ENCODE measurements at regions not wholly inside any gene's neighbourhood (a gene's known extent, or its start where the extent isn't known, plus 50 kb on each side); places are given as distances from the start of the nearest gene placed in this dataset.

GRCh38 chr18:43484710-43485109 lies 207.4 kb upstream of the SYT4 start:
- H3K4me1 ChIP-seq (ENCODE audit: control insufficient read depth in 1 of 2, low read depth in 2 of 2): no peaks in the 10 kb centered on the region
- ATAC-seq (ENCODE audit: insufficient number of reproducible peaks, low FRiP score, low read depth) (no peak), DNase-seq (ENCODE audit: low spot score) (no peak)
- TF ChIP-seq CTCF (IDR thresholded peaks at IDR 0.05): no peak
- H3K9me3 ChIP-seq: no peaks in the 10 kb centered on the region
- H3K36me3 ChIP-seq: no peaks in the 10 kb centered on the region
- H3K27ac ChIP-seq: no peak overlapping the region
- H3K4me3 ChIP-seq: no peak overlapping the region
- no peaks in the 10 kb centered on the region for H3K27me3 ChIP-seq (replicated peaks; ENCODE audit: insufficient read depth)

- DNase-seq (ENCODE audit: low spot score): no peak
- Histone ChIP-seq H3K4me1 (ENCODE audit: control insufficient read depth in 1 of 2, low read depth in 2 of 2) (no peaks in the 10 kb centered on the region), H3K9me3 (no peaks in the 10 kb centered on the region), H3K36me3 (no peaks in the 10 kb centered on the region), H3K27ac (no peak overlapping the region), H3K4me3 (no peak overlapping the region), H3K27me3 (replicated peaks; ENCODE audit: insufficient read depth) (no peaks in the 10 kb centered on the region)
- no peak for ATAC-seq (ENCODE audit: insufficient number of reproducible peaks, low FRiP score, low read depth)
- no peak for TF ChIP-seq CTCF (IDR thresholded peaks at IDR 0.05)
These were observed 208.3 kb upstream of the SYT4 start for GRCh38 chr18:43485545-43485963.

- no peak overlapping the region for H3K27ac ChIP-seq
- no peaks in the 10 kb centered on the region for H3K27me3 ChIP-seq (replicated peaks; ENCODE audit: insufficient read depth)
- ATAC-seq (ENCODE audit: insufficient number of reproducible peaks, low FRiP score, low read depth) (no peak), DNase-seq (ENCODE audit: low spot score) (no peak)
- TF ChIP-seq CTCF (IDR thresholded peaks at IDR 0.05): no peak
- no peaks in the 10 kb centered on the region for H3K9me3 ChIP-seq
- H3K4me1 ChIP-seq (ENCODE audit: control insufficient read depth in 1 of 2, low read depth in 2 of 2): no peaks in the 10 kb centered on the region
- H3K4me3 ChIP-seq: no peak overlapping the region
- H3K36me3 ChIP-seq: no peaks in the 10 kb centered on the region
These were observed 209.2 kb upstream of the SYT4 start for GRCh38 chr18:43486462-43486861.

- no peak for DNase-seq (ENCODE audit: low spot score)
- Histone ChIP-seq H3K27ac (no peak overlapping the region), H3K4me1 (ENCODE audit: control insufficient read depth in 1 of 2, low read depth in 2 of 2) (no peaks in the 10 kb centered on the region), H3K9me3 (no peaks in the 10 kb centered on the region), H3K36me3 (no peaks in the 10 kb centered on the region), H3K4me3 (no peak overlapping the region), H3K27me3 (replicated peaks; ENCODE audit: insufficient read depth) (no peaks in the 10 kb centered on the region)
- TF ChIP-seq CTCF (IDR thresholded peaks at IDR 0.05): no peak
- ATAC-seq (ENCODE audit: insufficient number of reproducible peaks, low FRiP score, low read depth): no peak
These were observed 223.8 kb upstream of the SYT4 start for GRCh38 chr18:43501099-43501498.

- H3K27me3 ChIP-seq (replicated peaks; ENCODE audit: insufficient read depth): no peaks in the 10 kb centered on the region
- DNase-seq (ENCODE audit: low spot score): no peak
- ATAC-seq (ENCODE audit: insufficient number of reproducible peaks, low FRiP score, low read depth): no peak
These were observed 229.6 kb upstream of the SYT4 start for GRCh38 chr18:43506935-43507334.

More at GRCh38 chr18:43506935-43507334, 229.6 kb upstream of the SYT4 start:
- no peaks in the 10 kb centered on the region for H3K36me3 ChIP-seq
- no peak overlapping the region for H3K4me3 ChIP-seq
- peaks cover 8% of the 10 kb centered on the region for H3K9me3 ChIP-seq
- H3K4me1 ChIP-seq (ENCODE audit: control insufficient read depth in 1 of 2, low read depth in 2 of 2): no peaks in the 10 kb centered on the region
- TF ChIP-seq CTCF (IDR thresholded peaks at IDR 0.05): no peak
- no peak overlapping the region for H3K27ac ChIP-seq

Measured in thoracic aorta (tissue), 2 donors.